Stomach (tissue), 8 donors: ENCODE measurements at regions not wholly inside any gene's neighbourhood (a gene's known extent, or its start where the extent isn't known, plus 50 kb on each side); places are given as distances from the start of the nearest gene placed in this dataset.

Experiments
- DNase-seq, 2 donors: peaks; one replicate each; pipeline versions ENCODE4 v3.0.0 to v3.0.0-alpha.2; 2013 to 2019
- H3K27ac ChIP-seq, 5 donors: fragments of 200-600 bp in 4 of 5; sonication (generic) in 4 of 5; one replicate each; pipeline ENCODE4 v1.5.1; 2013 to 2019; ENCODE audit warnings: mild to moderate bottlenecking in 1 of 5, moderate library complexity in 1 of 5
- H3K27me3 ChIP-seq, 3 donors: fragments of 200-600 bp; sonication (generic); one replicate each; pipeline ENCODE4 v1.5.1; 2017 to 2019; ENCODE audit warnings: mixed run types in 1 of 3
- H3K36me3 ChIP-seq, 4 donors: fragments of 200-600 bp; sonication (generic); 1 replicate in 3 of 4; 2 replicates in 1 of 4; pipeline ENCODE4 v1.5.1; 2016 to 2019
- H3K4me1 ChIP-seq, 4 donors: fragments of 200-600 bp; sonication (generic); one replicate each; pipeline ENCODE4 v1.5.1; 2016 to 2019
- H3K4me3 ChIP-seq, 4 donors: fragments of 200-600 bp; sonication (generic) in 3 of 4; one replicate each; pipeline ENCODE4 v1.5.1; 2016 to 2019; ENCODE audit warnings: mild to moderate bottlenecking in 1 of 4
- H3K9me3 ChIP-seq, 4 donors: fragments of 200-600 bp; sonication (generic); one replicate each; pipeline ENCODE4 v1.5.1; 2016 to 2019
- CTCF ChIP-seq, 7 experiments: fragments of 450-650 bp in 4 of 7; fragments of 200-600 bp in 3 of 7; sonication (generic) in 3 of 7; IDR thresholded peaks; one replicate each; pipeline ENCODE4 v1.5.1; 2016 to 2019; ENCODE audit warnings: antibody characterized with exemption in 7 of 7, control low read depth in 2 of 7, mild to moderate bottlenecking in 1 of 7
- EP300 ChIP-seq: sonication (generic); formaldehyde crosslinking; IDR thresholded peaks from one replicate; pipeline ENCODE4 v1.6.1; 2017; ENCODE audit warnings: antibody characterized with exemption
- POLR2A ChIP-seq, 4 donors: fragments of 450-650 bp; IDR thresholded peaks; one replicate each; pipeline ENCODE4 v1.6.1; 2016; ENCODE audit warnings: antibody characterized with exemption in 4 of 4, control low read depth in 2 of 4, mild to moderate bottlenecking in 1 of 4, moderate library complexity in 1 of 4
- POLR2AphosphoS5 ChIP-seq, 3 donors: sonication (generic); formaldehyde crosslinking; IDR thresholded peaks; one replicate each; pipeline ENCODE4 v1.6.1; 2016; ENCODE audit warnings: antibody characterized with exemption in 3 of 3
- WGBS, 5 donors: extraction: QIAGEN DNeasy Blood & Tissue Kit in 3 of 5; methylation state at CpG; one replicate each; pipeline versions ENCODE4 v1.1.5 to v1.1.7; 2013 to 2018; 5-methylcytosine and 5-hydroxymethylcytosine counted together
- intact Hi-C: fragments of 100-400 bp; cut with DNase I; formaldehyde crosslinking; loops from one replicate; pipeline ENCODE4 v1.15.1; 2023; ENCODE audit warnings: low total_unique reads
- donor health status: healthy with polysubstance abuse.
- donor health status: Bipolar disorder and iron deficiency.
- donor health status: healthy.

GRCh38 chrX:120021927-120022326 is 55.6 kb downstream of the RHOXF2B start:
- intact Hi-C loops = no loop called here
- TF ChIP-seq CTCF (IDR thresholded peaks at IDR 0.05) (no peak), EP300 (no peak), POLR2AphosphoS5 (IDR thresholded peaks at IDR 0.05) (no peak), POLR2A (IDR thresholded peaks at IDR 0.05) (no peak)
- Histone ChIP-seq H3K27ac (no peak overlapping the region), H3K27me3 (peaks cover 3 to 24% (median 15%) of the 10 kb centered on the region in 3 donors), H3K36me3 (no peaks in the 10 kb centered on the region), H3K9me3 (peaks cover 0 to 6% (median 0%) of the 10 kb centered on the region in 4 donors), H3K4me1 (no peaks in the 10 kb centered on the region), H3K4me3 (no peak overlapping the region)
- 18 to 50% (median 35%) methylated on average over 3 of the region's 3 CpGs for WGBS, 5 donors
- no peak for DNase-seq

GRCh38 chrX:120020305-120020704 is 57.2 kb downstream of the RHOXF2B start:
- Histone ChIP-seq H3K27me3 (peaks cover 3 to 40% (median 31%) of the 10 kb centered on the region in 3 donors), H3K9me3 (no peaks in the 10 kb centered on the region), H3K27ac (no peak overlapping the region), H3K36me3 (no peaks in the 10 kb centered on the region), H3K4me1 (peaks cover 0 to 12% (median 10%) of the 10 kb centered on the region in 4 donors), H3K4me3 (no peak overlapping the region)
- intact Hi-C loops = no loop called here
- no peak for DNase-seq
- 40 to 62% (median 53%) methylated on average over 2 to 4 of the region's 4 CpGs for WGBS, 5 donors
- TF ChIP-seq EP300 (no peak), POLR2AphosphoS5 (IDR thresholded peaks at IDR 0.05) (no peak)

GRCh38 chrX:120016068-120016441 is 61.4 kb downstream of the RHOXF2B start:
- WGBS, 5 donors = 4 to 33% (median 18%) methylated on average over 7 to 11 of the region's 11 CpGs
- no peaks in the 10 kb centered on the region for H3K9me3 ChIP-seq
- no peaks in the 10 kb centered on the region for H3K36me3 ChIP-seq
- no peak for DNase-seq
- H3K4me1 ChIP-seq = peaks cover 0 to 18% (median 15%) of the 10 kb centered on the region in 4 donors
- peak overlapping the region in 3 of 4 donors; percentile 25 to 43 (median 42) for H3K4me3 ChIP-seq
- TF ChIP-seq EP300 (no peak), POLR2AphosphoS5 (IDR thresholded peaks at IDR 0.05) (no peak), CTCF (IDR thresholded peaks at IDR 0.05) (no peak), POLR2A (IDR thresholded peaks at IDR 0.05) (no peak)
- no peak overlapping the region for H3K27ac ChIP-seq
- peaks cover 3 to 55% (median 40%) of the 10 kb centered on the region in 3 donors for H3K27me3 ChIP-seq
- intact Hi-C loops = no loop called here

GRCh38 chrX:120015145-120016067 is 62.1 kb downstream of the RHOXF2B start:
- intact Hi-C loops = no loop called here
- H3K4me3 ChIP-seq = peak overlapping the region; percentile 25 to 43 (median 35)

More at GRCh38 chrX:120015145-120016067, 62.1 kb downstream of the RHOXF2B start:
- Histone ChIP-seq H3K4me1 (peaks cover 0 to 18% (median 15%) of the 10 kb centered on the region in 4 donors), H3K9me3 (no peaks in the 10 kb centered on the region), H3K27me3 (peaks cover 3 to 51% (median 40%) of the 10 kb centered on the region in 3 donors), H3K27ac (no peak overlapping the region), H3K36me3 (no peaks in the 10 kb centered on the region)
- TF ChIP-seq CTCF (IDR thresholded peaks at IDR 0.05) (no peak), EP300 (no peak), POLR2AphosphoS5 (IDR thresholded peaks at IDR 0.05) (no peak), POLR2A (IDR thresholded peaks at IDR 0.05) (no peak)
- WGBS, 5 donors = 0 to 41% (median 8%) methylated on average over 21 to 58 of the region's 58 CpGs
- peak in 1 of 2 donors; percentile 25 for DNase-seq
